ENCODE measurements at regions not wholly inside any gene's neighbourhood (a gene's known extent, or its start where the extent isn't known, plus 50 kb on each side); places are given as distances from the start of the nearest gene placed in this dataset.

- no peak for TF ChIP-seq CTCF (conservative IDR thresholded peaks at IDR 0.05)
- H3K4me3 ChIP-seq (ENCODE audit: low read length) = no peak overlapping the region
These were observed 424.7 kb upstream of the MAF start for GRCh38 chr16:80025236-80025635.

DNA sequence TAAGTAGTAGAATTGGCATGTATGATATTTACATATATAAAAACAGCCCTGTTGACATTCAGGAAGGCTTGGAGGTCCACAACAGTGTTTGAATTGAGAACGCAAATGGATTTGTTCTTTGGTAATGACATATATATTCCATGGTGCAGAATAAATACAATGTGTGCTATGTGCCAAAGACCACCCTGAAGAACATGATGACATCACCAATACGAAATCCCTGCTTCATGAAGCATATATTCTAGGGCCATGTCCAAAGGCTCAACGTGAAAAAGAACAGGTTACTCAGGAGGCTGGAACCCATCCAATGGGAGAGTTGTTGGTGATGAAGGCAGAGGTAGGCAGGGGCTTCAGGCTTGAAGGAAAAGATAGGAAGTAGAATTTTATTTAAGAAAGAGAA lies 423.9 kb upstream of the MAF start:
- Histone ChIP-seq H3K36me3 (ENCODE audit: control insufficient read depth, insufficient read depth, low read length) (no peaks in the 10 kb centered on the region), H3K9ac (ENCODE audit: extremely low read depth, low read length, poor library complexity, severe bottlenecking) (no peak overlapping the region), H3K9me3 (ENCODE audit: control insufficient read depth, low read length) (no peaks in the 10 kb centered on the region), H3K4me1 (ENCODE audit: control insufficient read depth, insufficient read depth, low read length) (peaks cover 5% of the 10 kb centered on the region), H3K27ac (ENCODE audit: low read depth, low read length) (no peak overlapping the region), H3K4me3 (ENCODE audit: low read length) (no peak overlapping the region), H3K27me3 (ENCODE audit: control insufficient read depth, insufficient read depth, low read length, poor library complexity, severe bottlenecking) (peaks cover 90% of the 10 kb centered on the region)
- Mint-ChIP-seq H3K4me1 (peaks cover 25% of the 10 kb centered on the region), H3K36me3 (ENCODE audit: low read depth) (no peaks in the 10 kb centered on the region), H3K27me3 (ENCODE audit: insufficient read depth) (peaks cover 72% of the 10 kb centered on the region), H3K9me3 (no peaks in the 10 kb centered on the region), H3K27ac (no peak overlapping the region), H3K4me3 (no peak overlapping the region)
- WGBS, 2 experiments (ENCODE audit: insufficient coverage in 1 of 2, insufficient read length in 1 of 2) = 86 to 92% methylated on average over 1 to 3 of the region's 3 CpGs
- no peak for TF ChIP-seq CTCF (conservative IDR thresholded peaks at IDR 0.05)
- no peak for DNase-seq

More at GRCh38 chr16:80025236-80025635, 424.7 kb upstream of the MAF start:
- no peak overlapping the region for H3K27ac ChIP-seq (ENCODE audit: low read depth, low read length)
- H3K9me3 ChIP-seq (ENCODE audit: control insufficient read depth, low read length) = no peaks in the 10 kb centered on the region
- peaks cover 87% of the 10 kb centered on the region for H3K27me3 ChIP-seq (ENCODE audit: control insufficient read depth, insufficient read depth, low read length, poor library complexity, severe bottlenecking)
- H3K4me1 Mint-ChIP-seq = peaks cover 31% of the 10 kb centered on the region
- no peak overlapping the region for H3K27ac Mint-ChIP-seq
- WGBS, 2 experiments (ENCODE audit: insufficient coverage in 1 of 2, insufficient read length in 1 of 2) = 94 to 97% methylated on average over 3 to 4 of the region's 4 CpGs
- no peak overlapping the region for H3K9ac ChIP-seq (ENCODE audit: extremely low read depth, low read length, poor library complexity, severe bottlenecking)
- H3K36me3 ChIP-seq (ENCODE audit: control insufficient read depth, insufficient read depth, low read length) = no peaks in the 10 kb centered on the region
- no peak overlapping the region for H3K4me3 Mint-ChIP-seq
- no peak for DNase-seq
- peaks cover 70% of the 10 kb centered on the region for H3K27me3 Mint-ChIP-seq (ENCODE audit: insufficient read depth)
- H3K36me3 Mint-ChIP-seq (ENCODE audit: low read depth) = no peaks in the 10 kb centered on the region
- no peaks in the 10 kb centered on the region for H3K9me3 Mint-ChIP-seq
- H3K4me1 ChIP-seq (ENCODE audit: control insufficient read depth, insufficient read depth, low read length) = peaks cover 8% of the 10 kb centered on the region

DNA sequence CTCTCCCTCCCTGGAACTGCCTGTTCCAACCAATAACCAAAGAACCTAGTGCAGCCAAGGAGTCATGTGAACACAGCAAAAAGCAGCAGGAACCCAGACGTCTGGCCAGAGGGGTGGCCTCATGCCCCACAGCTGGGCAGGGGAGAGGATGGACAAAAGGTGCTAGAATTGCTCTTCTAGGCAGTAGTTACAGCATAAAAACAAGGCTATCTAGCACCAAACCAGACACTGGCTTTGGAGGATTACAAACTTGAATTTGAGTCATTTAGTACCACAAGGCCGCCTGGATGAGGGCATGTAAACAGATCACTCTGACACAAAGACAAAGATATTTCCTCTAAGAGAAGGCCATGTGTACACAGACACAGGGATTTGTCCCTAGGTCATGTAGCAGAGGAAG lies 423.3 kb upstream of the MAF start:
- Mint-ChIP-seq H3K27ac (no peak overlapping the region), H3K9me3 (no peaks in the 10 kb centered on the region), H3K4me3 (no peak overlapping the region), H3K36me3 (ENCODE audit: low read depth) (no peaks in the 10 kb centered on the region), H3K27me3 (ENCODE audit: insufficient read depth) (peaks cover 72% of the 10 kb centered on the region), H3K4me1 (peaks cover 20% of the 10 kb centered on the region)
- no peak overlapping the region for H3K27ac ChIP-seq (ENCODE audit: low read depth, low read length)
- H3K27me3 ChIP-seq (ENCODE audit: control insufficient read depth, insufficient read depth, low read length, poor library complexity, severe bottlenecking) = peaks cover 95% of the 10 kb centered on the region
- 87% methylated on average over 2 of the region's 2 CpGs; no CpG with 5 or more reads in 1 of the 2 experiments for WGBS, 2 experiments (ENCODE audit: insufficient coverage in 1 of 2, insufficient read length in 1 of 2)
- no peaks in the 10 kb centered on the region for H3K36me3 ChIP-seq (ENCODE audit: control insufficient read depth, insufficient read depth, low read length)
- no peak for DNase-seq
- no peak for TF ChIP-seq CTCF (conservative IDR thresholded peaks at IDR 0.05)
- no peak overlapping the region for H3K4me3 ChIP-seq (ENCODE audit: low read length)
- peaks cover 3% of the 10 kb centered on the region for H3K4me1 ChIP-seq (ENCODE audit: control insufficient read depth, insufficient read depth, low read length)
- no peak overlapping the region for H3K9ac ChIP-seq (ENCODE audit: extremely low read depth, low read length, poor library complexity, severe bottlenecking)
- no peaks in the 10 kb centered on the region for H3K9me3 ChIP-seq (ENCODE audit: control insufficient read depth, low read length)
